Fibroblast of pulmonary artery (primary cell): ENCODE measurements at regions not wholly inside any gene's neighbourhood (a gene's known extent, or its start where the extent isn't known, plus 50 kb on each side); places are given as distances from the start of the nearest gene placed in this dataset.

ENCODE experiments used
- DNase-seq: peaks from one replicate; pipeline ENCODE4 v3.0.0-alpha.2; 2010; ENCODE audit warnings: low read depth
- H3K4me3 ChIP-seq: replicated peaks from 2 replicates; pipeline ENCODE4 v1.5.1; 2011; ENCODE audit warnings: low read depth, mild to moderate bottlenecking, control low read depth, low read length, moderate library complexity
- TF ChIP-seq, protein P1 (sequence below): IDR thresholded peaks from 2 replicates; pipeline ENCODE4 v1.5.1; 2011; ENCODE audit warnings: mild to moderate bottlenecking, control low read depth, low read length, inconsistent platforms; ENCODE audit errors: missing control alignments

DNA sequence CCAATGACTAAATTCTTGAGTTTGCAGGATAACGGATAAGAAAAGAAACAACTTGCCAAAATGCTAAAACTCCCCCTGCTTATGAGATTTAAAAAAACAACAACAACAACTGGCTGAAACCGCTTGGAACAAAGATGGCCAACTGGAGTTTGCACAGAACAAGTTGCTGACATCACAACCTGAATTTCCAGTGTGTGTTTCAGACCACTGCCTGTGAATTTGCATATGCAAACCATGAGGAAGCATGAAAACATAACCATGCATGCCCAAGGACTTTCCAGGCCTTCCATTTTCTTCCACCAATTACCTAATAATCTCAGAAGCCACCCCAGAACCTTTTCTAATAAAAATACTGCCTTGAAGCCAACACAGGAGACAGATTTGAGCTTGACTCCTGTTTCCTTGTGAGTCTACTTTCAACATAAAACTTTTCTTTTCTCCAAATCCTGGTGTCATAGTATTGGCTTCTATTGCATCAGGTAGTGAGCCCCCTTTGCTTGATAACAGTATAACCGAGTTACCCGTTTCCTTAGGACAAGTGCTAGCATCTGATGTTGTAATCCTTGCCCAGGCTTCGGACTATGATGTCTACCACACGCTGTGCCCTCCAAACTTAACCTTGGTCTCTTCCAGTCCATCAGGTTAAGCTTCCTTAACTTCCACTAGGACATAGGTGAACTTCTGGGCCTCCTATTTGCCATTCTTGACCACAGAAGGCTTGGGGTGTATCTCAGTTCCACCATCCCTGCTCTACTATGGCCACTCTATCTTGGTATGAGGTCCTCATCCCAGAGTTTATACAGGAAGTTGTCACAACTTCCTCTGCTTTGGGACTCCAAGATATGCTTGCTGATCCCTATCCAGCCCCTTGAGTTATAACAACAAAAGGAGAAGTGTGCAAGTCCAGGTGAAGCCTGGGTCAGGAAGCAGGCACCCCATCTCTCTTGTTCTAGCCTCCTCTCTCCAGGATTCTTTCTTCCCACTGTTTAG lies 385.5 kb upstream of the INTU start:
- TF ChIP-seq, protein P1, sequence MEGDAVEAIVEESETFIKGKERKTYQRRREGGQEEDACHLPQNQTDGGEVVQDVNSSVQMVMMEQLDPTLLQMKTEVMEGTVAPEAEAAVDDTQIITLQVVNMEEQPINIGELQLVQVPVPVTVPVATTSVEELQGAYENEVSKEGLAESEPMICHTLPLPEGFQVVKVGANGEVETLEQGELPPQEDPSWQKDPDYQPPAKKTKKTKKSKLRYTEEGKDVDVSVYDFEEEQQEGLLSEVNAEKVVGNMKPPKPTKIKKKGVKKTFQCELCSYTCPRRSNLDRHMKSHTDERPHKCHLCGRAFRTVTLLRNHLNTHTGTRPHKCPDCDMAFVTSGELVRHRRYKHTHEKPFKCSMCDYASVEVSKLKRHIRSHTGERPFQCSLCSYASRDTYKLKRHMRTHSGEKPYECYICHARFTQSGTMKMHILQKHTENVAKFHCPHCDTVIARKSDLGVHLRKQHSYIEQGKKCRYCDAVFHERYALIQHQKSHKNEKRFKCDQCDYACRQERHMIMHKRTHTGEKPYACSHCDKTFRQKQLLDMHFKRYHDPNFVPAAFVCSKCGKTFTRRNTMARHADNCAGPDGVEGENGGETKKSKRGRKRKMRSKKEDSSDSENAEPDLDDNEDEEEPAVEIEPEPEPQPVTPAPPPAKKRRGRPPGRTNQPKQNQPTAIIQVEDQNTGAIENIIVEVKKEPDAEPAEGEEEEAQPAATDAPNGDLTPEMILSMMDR: no peak
- DNase-seq: no peak
- no peak overlapping the region for H3K4me3 ChIP-seq

DNA sequence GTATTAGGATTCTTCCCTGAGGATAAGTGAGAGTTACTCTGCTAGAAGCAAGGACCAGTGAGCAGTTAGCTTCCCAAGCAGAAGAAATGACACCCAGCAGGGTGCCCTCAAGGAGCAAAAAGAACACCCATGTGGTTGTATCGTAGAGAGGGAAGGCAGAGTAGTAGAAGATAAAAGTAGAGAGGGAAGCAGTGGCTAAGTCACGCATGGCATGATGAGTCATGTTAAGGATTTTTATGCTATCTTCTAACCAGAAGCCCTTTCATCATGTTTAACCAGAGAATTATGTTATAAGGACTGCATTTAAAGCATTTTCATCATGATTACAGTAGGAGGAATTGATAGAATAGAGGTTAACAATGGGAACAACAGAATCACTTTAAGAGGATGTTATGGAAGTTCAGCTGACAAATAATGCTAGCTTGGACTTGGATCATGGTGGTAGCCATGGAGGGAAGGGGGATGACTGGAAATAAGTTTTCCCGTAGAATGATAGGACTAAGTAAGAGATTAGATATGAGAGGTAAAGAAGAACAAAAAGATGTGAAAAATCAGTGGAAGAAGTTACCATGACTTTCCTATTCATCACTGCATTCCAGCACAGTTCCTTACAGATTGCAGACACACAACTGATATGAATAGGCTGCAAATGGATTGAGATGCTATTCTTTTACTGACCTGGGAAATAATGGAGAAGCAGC lies 383.5 kb upstream of the INTU start:
- TF ChIP-seq, protein P1: no peak
- H3K4me3 ChIP-seq: no peak overlapping the region
- peak; percentile 33 for DNase-seq

DNA sequence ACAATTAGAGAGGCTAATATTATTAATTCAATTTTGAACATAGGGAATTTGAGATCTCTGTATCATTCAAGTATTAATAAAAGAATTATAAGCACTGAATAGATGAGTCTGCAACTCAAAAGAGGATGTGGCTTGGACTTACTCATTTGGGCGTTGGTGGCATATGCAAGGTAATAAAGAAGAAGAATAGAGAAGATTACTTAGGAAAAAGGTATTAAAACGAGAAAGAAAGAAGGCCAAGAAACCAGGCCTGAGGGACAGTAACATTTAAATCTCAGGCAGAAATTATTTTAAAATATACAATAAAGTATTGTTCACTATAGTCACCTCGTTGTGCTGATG lies 383.0 kb upstream of the INTU start:
- no peak overlapping the region for H3K4me3 ChIP-seq
- TF ChIP-seq, protein P1: no peak
- DNase-seq: no peak

DNA sequence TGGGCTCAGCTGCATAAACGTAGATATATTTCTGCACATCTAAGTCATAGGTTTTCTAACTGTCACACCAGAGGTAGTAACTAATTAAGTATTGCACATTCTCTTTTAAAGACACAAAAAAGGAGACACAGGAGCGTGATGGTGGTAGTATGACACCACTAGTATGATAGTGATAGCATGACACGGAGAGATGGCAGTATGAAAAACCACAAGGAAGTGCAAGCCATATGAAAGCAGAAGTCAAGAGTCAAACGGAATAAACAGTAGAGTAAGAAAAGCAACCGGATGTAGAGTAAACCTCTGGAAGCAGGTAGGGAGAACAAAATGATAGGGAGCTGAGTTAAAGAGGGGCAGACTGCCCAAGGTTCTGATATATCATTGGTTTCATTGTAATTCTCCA lies 382.2 kb upstream of the INTU start:
- TF ChIP-seq, protein P1: no peak
- H3K4me3 ChIP-seq: no peak overlapping the region
- no peak for DNase-seq

DNA sequence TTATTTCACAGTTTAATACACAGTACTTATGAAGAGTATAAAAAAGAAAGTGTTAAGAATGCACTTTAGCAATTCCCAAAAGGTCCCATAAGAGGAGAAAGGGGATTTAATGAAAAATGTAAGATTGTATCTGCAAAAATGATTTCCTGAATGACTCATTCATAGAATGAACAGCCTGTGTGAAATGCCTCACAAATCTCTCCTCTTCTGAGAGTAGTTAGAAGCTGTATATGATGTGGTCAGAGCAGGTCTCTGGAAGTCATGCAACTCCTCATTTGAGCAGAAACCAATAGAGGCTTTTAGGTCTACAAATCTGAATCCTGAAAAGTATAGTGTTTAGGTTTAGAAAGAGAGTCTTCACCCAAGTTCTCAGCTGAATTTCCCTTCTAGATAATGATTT lies 381.3 kb upstream of the INTU start:
- no peak overlapping the region for H3K4me3 ChIP-seq
- TF ChIP-seq, protein P1: no peak
- peak; percentile 34 for DNase-seq

DNA sequence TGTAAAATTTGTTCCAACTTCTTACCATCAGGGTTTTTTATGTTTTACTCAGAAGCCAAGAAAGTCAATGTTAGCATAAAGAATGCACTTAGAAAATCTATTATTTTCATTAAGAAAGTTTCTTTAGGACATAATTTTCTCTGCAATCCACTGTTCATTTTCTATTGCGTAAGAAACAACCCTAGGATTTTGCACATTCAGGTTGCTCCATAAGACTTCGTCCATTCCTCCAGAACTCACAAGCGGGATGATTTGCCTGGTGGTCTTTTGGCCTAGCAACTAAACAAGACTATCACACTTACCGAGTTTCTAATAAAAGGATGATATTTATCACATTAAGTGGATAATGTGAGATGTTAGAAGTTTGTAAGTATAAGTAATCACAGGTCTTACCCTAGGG lies 376.3 kb upstream of the INTU start:
- TF ChIP-seq, protein P1: no peak
- DNase-seq: no peak
- H3K4me3 ChIP-seq: no peak overlapping the region
